OCI-LY1 (cell line): ENCODE measurements at regions not wholly inside any gene's neighbourhood (a gene's known extent, or its start where the extent isn't known, plus 50 kb on each side); places are given as distances from the start of the nearest gene placed in this dataset.

Source experiments
- EZH2 ChIP-seq: fragments of 200-600 bp; sonication (generic), shearing (Covaris generic); IDR thresholded peaks from 2 replicates; pipeline ENCODE4 v1.8.0; 2017; ENCODE audit warnings: borderline replicate concordance, mixed run types, mild to moderate bottlenecking, antibody characterized with exemption, low read length, moderate library complexity, mixed read lengths
- TF ChIP-seq, protein P1 (sequence below): fragments of 200-600 bp; sonication (generic), shearing (Covaris generic); IDR thresholded peaks from 2 replicates; pipeline ENCODE4 v1.5.1; 2017; ENCODE audit warnings: mild to moderate bottlenecking, antibody characterized with exemption, low read length, moderate library complexity, mixed read lengths

- TF ChIP-seq, protein P1, sequence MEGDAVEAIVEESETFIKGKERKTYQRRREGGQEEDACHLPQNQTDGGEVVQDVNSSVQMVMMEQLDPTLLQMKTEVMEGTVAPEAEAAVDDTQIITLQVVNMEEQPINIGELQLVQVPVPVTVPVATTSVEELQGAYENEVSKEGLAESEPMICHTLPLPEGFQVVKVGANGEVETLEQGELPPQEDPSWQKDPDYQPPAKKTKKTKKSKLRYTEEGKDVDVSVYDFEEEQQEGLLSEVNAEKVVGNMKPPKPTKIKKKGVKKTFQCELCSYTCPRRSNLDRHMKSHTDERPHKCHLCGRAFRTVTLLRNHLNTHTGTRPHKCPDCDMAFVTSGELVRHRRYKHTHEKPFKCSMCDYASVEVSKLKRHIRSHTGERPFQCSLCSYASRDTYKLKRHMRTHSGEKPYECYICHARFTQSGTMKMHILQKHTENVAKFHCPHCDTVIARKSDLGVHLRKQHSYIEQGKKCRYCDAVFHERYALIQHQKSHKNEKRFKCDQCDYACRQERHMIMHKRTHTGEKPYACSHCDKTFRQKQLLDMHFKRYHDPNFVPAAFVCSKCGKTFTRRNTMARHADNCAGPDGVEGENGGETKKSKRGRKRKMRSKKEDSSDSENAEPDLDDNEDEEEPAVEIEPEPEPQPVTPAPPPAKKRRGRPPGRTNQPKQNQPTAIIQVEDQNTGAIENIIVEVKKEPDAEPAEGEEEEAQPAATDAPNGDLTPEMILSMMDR = no peak
- TF ChIP-seq EZH2 = no peak
Measured at GRCh38 chr4:102439812-102440211, 61.3 kb upstream of the NFKB1 start.
